Calu3 (cell line): ENCODE measurements at regions not wholly inside any gene's neighbourhood (a gene's known extent, or its start where the extent isn't known, plus 50 kb on each side); places are given as distances from the start of the nearest gene placed in this dataset.

Experiments used
- BruUV-seq: library from RNA; stranded (reverse); fragments of 400-500 nt; replicated peaks from 2 replicates; lab custom pipeline; 2021; lab: Mats Ljungman, UMichigan
- CTCF ChIA-PET: fragments of 300-600 bp; sonication (Branson Sonifier 250); formaldehyde crosslinking; loops from one replicate; lab custom pipeline; 2022; ENCODE audit warnings: antibody characterized with exemption; lab: Charles Lee
- DNase-seq: peaks from one replicate; pipeline ENCODE4 v3.0.0; 2022
- H3K27ac Mint-ChIP-seq: one replicate; pipeline ENCODE4 v1.8.0; 2022; ENCODE audit warnings: mixed read lengths; ENCODE audit not compliant: unreplicated experiment
- H3K27me3 Mint-ChIP-seq: one replicate; pipeline ENCODE4 v1.8.0; 2022; ENCODE audit warnings: mixed read lengths; ENCODE audit not compliant: unreplicated experiment
- H3K36me3 Mint-ChIP-seq: one replicate; pipeline ENCODE4 v1.8.0; 2022; ENCODE audit warnings: mild to moderate bottlenecking, moderate library complexity, mixed read lengths; ENCODE audit not compliant: insufficient read depth, unreplicated experiment
- H3K4me1 Mint-ChIP-seq: one replicate; pipeline ENCODE4 v1.8.0; 2022; ENCODE audit warnings: mild to moderate bottlenecking, low read depth, mixed read lengths; ENCODE audit not compliant: unreplicated experiment
- H3K4me3 Mint-ChIP-seq: one replicate; pipeline ENCODE4 v1.8.0; 2022; ENCODE audit warnings: mild to moderate bottlenecking, low read depth, moderate library complexity, mixed read lengths; ENCODE audit not compliant: unreplicated experiment
- H3K9me3 Mint-ChIP-seq: one replicate; pipeline ENCODE4 v1.8.0; 2022; ENCODE audit warnings: low read depth, mixed read lengths; ENCODE audit not compliant: unreplicated experiment
- intact Hi-C: fragments of 100-400 bp; cut with micrococcal nuclease; formaldehyde crosslinking; loops from one replicate; pipeline ENCODE4 v1.10.0; 2022; ENCODE audit not compliant: unreplicated experiment
- TF ChIP-seq, protein P1 (sequence below): fragments of 200-600 bp; IDR thresholded peaks from one replicate; pipeline ENCODE4 v1.8.0; 2022; ENCODE audit warnings: antibody characterized with exemption; ENCODE audit not compliant: unreplicated experiment

DNA sequence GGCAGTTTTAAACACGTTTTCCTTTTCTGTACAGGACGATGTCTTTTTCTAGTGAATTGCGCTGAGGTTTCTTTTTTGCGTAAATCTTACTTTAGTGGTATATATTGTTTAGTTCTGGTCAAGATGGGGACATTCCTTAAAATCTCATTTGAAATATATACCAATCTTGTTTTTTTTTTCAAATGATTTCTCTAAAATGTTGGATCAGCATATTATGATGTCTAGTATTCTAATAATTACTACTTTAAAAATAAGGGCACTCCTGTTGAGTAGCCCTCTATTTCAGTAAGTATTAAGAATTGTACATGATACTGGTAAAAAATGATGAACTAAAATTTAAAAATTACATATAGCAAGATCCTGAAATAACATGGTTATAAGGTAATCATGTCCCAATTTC lies 224.1 kb upstream of the ARHGAP24 start:
- no peaks in the 10 kb centered on the region for H3K36me3 Mint-ChIP-seq

DNA sequence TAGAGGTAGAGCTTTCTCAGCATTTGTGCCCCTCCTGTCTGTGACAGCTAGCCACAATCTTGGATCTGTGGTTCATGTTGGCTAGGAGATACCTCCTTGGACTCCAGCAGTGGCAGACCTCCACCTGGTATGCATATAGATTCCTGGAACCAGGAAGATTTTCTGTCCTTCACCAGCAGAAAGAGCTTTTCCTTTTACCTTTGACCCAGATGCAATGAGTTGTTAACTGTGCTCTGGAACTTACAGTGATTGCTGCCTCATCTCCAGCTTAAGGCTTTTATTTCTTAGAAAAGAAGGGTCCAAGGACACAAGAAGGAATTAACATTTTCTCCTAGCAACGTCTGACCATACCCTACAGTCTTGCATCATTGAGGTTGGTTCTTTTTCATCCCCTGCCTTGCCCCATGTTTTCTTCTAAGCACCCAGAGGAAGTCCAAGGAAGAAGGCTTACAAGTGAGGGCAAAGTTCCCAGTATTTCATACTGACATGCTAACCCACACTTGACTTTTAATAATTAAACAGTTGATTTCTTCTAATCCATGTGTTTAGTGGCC lies 217.1 kb upstream of the ARHGAP24 start:
- H3K4me3 Mint-ChIP-seq = no peak overlapping the region
- H3K4me1 Mint-ChIP-seq = peaks cover 23% of the 10 kb centered on the region
- DNase-seq = no peak
- TF ChIP-seq, protein P1, sequence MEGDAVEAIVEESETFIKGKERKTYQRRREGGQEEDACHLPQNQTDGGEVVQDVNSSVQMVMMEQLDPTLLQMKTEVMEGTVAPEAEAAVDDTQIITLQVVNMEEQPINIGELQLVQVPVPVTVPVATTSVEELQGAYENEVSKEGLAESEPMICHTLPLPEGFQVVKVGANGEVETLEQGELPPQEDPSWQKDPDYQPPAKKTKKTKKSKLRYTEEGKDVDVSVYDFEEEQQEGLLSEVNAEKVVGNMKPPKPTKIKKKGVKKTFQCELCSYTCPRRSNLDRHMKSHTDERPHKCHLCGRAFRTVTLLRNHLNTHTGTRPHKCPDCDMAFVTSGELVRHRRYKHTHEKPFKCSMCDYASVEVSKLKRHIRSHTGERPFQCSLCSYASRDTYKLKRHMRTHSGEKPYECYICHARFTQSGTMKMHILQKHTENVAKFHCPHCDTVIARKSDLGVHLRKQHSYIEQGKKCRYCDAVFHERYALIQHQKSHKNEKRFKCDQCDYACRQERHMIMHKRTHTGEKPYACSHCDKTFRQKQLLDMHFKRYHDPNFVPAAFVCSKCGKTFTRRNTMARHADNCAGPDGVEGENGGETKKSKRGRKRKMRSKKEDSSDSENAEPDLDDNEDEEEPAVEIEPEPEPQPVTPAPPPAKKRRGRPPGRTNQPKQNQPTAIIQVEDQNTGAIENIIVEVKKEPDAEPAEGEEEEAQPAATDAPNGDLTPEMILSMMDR = no peak
- intact Hi-C loops = no loop called here
- no TSS peak for BruUV-seq
- no peaks in the 10 kb centered on the region for H3K9me3 Mint-ChIP-seq
- no peaks in the 10 kb centered on the region for H3K27me3 Mint-ChIP-seq
- no peak overlapping the region for H3K27ac Mint-ChIP-seq
- no peaks in the 10 kb centered on the region for H3K36me3 Mint-ChIP-seq
- CTCF ChIA-PET = no interaction called here

More for the DNA sequence above, 224.1 kb upstream of the ARHGAP24 start:
- no peak for DNase-seq
- Mint-ChIP-seq H3K4me1 (no peaks in the 10 kb centered on the region), H3K27me3 (no peaks in the 10 kb centered on the region), H3K9me3 (no peaks in the 10 kb centered on the region), H3K27ac (no peak overlapping the region), H3K4me3 (no peak overlapping the region)
- intact Hi-C loops = no loop called here
- CTCF ChIA-PET = no interaction called here
- TF ChIP-seq, protein P1 = no peak
- BruUV-seq = no TSS peak

DNA sequence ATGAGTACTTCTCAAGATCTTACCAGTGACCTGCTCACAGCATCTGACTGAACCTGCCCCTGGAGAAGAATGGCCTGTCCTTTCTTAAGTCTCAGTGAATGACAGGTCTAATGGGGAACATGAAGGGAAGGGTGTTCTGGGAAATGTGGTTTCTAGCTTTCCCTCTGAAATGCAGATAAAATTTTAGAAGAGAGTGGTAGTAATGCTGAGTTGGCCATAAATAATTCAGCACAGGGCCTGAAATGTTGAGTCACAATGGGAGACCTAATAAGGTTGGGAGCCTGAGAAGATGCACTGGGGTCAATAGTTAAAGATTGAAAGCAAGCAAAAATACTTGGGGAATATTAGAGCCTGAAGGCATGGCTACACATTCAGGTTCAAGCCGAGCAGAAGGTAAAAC lies 214.9 kb upstream of the ARHGAP24 start:
- no peaks in the 10 kb centered on the region for H3K27me3 Mint-ChIP-seq
- CTCF ChIA-PET = no interaction called here
- no peak for DNase-seq
- no peak overlapping the region for H3K27ac Mint-ChIP-seq
- H3K36me3 Mint-ChIP-seq = no peaks in the 10 kb centered on the region
- H3K4me1 Mint-ChIP-seq = peaks cover 23% of the 10 kb centered on the region
- intact Hi-C loops = no loop called here
- TF ChIP-seq, protein P1 = no peak
- H3K4me3 Mint-ChIP-seq = no peak overlapping the region
- H3K9me3 Mint-ChIP-seq = no peaks in the 10 kb centered on the region
- BruUV-seq = no TSS peak

DNA sequence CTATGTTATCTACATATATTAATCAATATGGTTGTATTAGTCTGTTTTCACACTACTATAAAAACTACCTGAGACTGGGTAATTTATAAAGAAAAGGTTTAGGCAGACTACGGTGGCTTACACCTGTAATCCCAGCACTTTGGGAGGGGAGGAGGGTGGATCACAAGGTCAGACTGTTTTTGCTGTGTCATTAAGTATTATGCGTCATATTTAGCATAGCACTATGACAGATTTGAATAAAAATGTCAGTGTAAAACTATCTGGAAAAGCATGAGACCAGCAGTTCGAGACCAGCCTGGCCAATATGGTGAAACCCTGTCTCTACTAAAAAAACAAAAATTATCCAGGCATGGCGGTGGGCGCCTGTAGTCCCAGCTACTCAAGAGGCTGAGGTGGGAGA lies 209.7 kb upstream of the ARHGAP24 start:
- Mint-ChIP-seq H3K4me3 (no peak overlapping the region), H3K27me3 (no peaks in the 10 kb centered on the region), H3K27ac (no peak overlapping the region), H3K9me3 (no peaks in the 10 kb centered on the region), H3K36me3 (no peaks in the 10 kb centered on the region), H3K4me1 (peaks cover 16% of the 10 kb centered on the region)
- no peak for DNase-seq
- CTCF ChIA-PET = no interaction called here
- intact Hi-C loops = no loop called here
- BruUV-seq = no TSS peak
- TF ChIP-seq, protein P1 = no peak
